Hepatic stellate cell (primary cell): ENCODE measurements at regions not wholly inside any gene's neighbourhood (a gene's known extent, or its start where the extent isn't known, plus 50 kb on each side); places are given as distances from the start of the nearest gene placed in this dataset.
"Not testable (repeated sequence)": the region's sequence is repeated elsewhere in the genome, so short reads cannot be mapped to it uniquely, and the experiment has no call there.

Source experiments
- DNase-seq: peaks from one replicate; pipeline ENCODE4 v3.0.0; 2011; ENCODE audit warnings: low spot score

- not testable (repeated sequence) for DNase-seq
These were observed 1148.2 kb downstream of the TMEM121 start for GRCh38 chr14:106674509-106675125.

- DNase-seq: not testable (repeated sequence)
These were observed 1149.3 kb downstream of the TMEM121 start for GRCh38 chr14:106675716-106676115.

- no peak for DNase-seq
These were observed 1153.4 kb downstream of the TMEM121 start for GRCh38 chr14:106679776-106680175.

GRCh38 chr14:106681161-106681560, 1154.8 kb downstream of the TMEM121 start:
- DNase-seq: no peak

GRCh38 chr14:106681568-106681967, 1155.2 kb downstream of the TMEM121 start:
- no peak for DNase-seq

- no peak for DNase-seq
These were observed 1157.2 kb downstream of the TMEM121 start for GRCh38 chr14:106683631-106684030.

GRCh38 chr14:106686533-106686932, 1160.2 kb downstream of the TMEM121 start:
- DNase-seq: no peak

GRCh38 chr14:106690333-106690891, 1164.0 kb downstream of the TMEM121 start:
- no peak for DNase-seq

GRCh38 chr14:106691601-106692291, 1165.4 kb downstream of the TMEM121 start:
- no peak for DNase-seq

GRCh38 chr14:106694638-106695393, 1168.4 kb downstream of the TMEM121 start:
- DNase-seq: no peak

- not testable (repeated sequence) for DNase-seq
These were observed 1172.4 kb downstream of the TMEM121 start for GRCh38 chr14:106698620-106699267.

- DNase-seq: not testable (repeated sequence)
These were observed 1177.3 kb downstream of the TMEM121 start for GRCh38 chr14:106703651-106704050.

- not testable (repeated sequence) for DNase-seq
These were observed 1180.1 kb downstream of the TMEM121 start for GRCh38 chr14:106706488-106706887.

- DNase-seq: not testable (repeated sequence)
These were observed 1183.8 kb downstream of the TMEM121 start for GRCh38 chr14:106710187-106710586.

GRCh38 chr14:106712513-106712912, 1186.1 kb downstream of the TMEM121 start:
- not testable (repeated sequence) for DNase-seq

- DNase-seq: not testable (repeated sequence)
These were observed 1188.4 kb downstream of the TMEM121 start for GRCh38 chr14:106714446-106715428.

- not testable (repeated sequence) for DNase-seq
These were observed 1191.2 kb downstream of the TMEM121 start for GRCh38 chr14:106717544-106717943.

- DNase-seq: not testable (repeated sequence)
These were observed 1193.5 kb downstream of the TMEM121 start for GRCh38 chr14:106719880-106720279.

- DNase-seq: not testable (repeated sequence)
These were observed 1195.5 kb downstream of the TMEM121 start for GRCh38 chr14:106721926-106722325.

GRCh38 chr14:106722813-106723687, 1196.7 kb downstream of the TMEM121 start:
- DNase-seq: not testable (repeated sequence)
